ENCODE measurements at regions not wholly inside any gene's neighbourhood (a gene's known extent, or its start where the extent isn't known, plus 50 kb on each side); places are given as distances from the start of the nearest gene placed in this dataset.
"Not testable (repeated sequence)": the region's sequence is repeated elsewhere in the genome, so short reads cannot be mapped to it uniquely, and the experiment has no call there.

DNA sequence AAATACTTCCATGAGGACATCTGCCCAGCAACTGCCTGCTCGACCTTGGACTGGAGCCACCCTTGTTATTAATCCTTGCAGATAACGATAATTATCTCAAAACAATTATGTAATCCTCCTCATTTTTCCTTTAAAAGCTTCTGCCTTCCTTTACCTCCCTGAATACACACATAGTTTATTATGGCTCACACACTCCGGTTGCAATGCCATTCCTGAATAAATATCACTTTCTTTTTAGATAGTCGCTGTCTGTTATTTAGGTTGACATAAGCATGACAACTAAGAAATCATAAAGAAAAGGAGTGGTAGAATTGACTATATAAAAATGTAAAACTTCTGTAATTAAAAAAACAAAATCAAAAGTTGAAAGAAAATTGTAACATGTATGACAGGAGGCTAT, 64.8 kb downstream of the B4GALT7 start:
- DNase-seq (ENCODE audit: low read depth, low spot score), result not testable (repeated sequence)

DNA sequence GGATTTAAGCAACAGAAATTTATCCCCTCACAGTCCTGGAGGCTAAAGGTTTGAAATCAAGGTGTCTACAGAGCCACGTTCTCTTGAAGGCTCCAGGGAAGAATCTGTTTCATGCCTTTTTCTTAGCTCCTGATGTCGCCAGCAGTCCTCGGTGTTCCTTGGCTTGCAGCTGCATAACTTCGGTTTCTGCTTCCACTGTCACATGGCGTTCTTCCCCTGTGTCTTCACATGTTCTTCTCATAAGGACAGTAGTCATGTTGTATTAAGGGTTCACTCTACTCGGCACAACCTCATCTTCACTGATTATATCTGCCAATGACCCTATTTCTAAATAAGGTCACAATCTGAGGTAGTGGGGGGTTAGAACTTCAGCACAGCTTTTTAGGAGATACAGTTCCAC, 65.2 kb downstream of the B4GALT7 start:
- DNase-seq (ENCODE audit: low read depth, low spot score), result not testable (repeated sequence)

DNA sequence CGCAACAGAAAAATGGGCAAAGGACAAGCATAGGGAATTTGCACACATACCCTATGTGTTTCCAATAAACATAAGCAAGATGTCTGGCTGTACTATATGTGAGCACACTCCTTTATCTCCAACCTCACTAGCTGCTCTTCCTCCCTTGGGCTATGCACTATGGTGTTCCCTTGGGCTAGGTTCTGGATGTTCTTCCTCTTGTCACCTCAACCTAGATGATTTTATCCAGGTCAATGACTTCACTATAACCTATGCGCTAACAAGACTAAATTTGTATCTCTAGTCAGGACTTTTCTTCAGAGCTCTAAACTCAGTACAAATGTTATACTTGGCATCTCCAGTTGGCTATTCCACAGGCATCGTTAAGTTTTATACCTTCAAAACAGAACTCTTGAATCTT, 66.0 kb downstream of the B4GALT7 start:
- DNase-seq (ENCODE audit: low read depth, low spot score), result not testable (repeated sequence)

GRCh38 chr5:177671035-177671754, 71.3 kb downstream of the B4GALT7 start:
- DNase-seq (ENCODE audit: low read depth, low spot score), result not testable (repeated sequence)

- peak; percentile 44 for DNase-seq (ENCODE audit: low read depth, low spot score)
These were observed 72.1 kb downstream of the B4GALT7 start for GRCh38 chr5:177671755-177672690.
